Activated T-helper 9 cell treated with anti-CD3 and anti-CD28 coated beads, Interleukin-2, amount 50 U/mL, for 16 hours (primary cell): ENCODE measurements at regions not wholly inside any gene's neighbourhood (a gene's known extent, or its start where the extent isn't known, plus 50 kb on each side); places are given as distances from the start of the nearest gene placed in this dataset.

ENCODE experiments used
- DNase-seq: peaks from one replicate; pipeline ENCODE4 v3.0.0-alpha.2; 2020; ENCODE audit warnings: low read depth

DNA sequence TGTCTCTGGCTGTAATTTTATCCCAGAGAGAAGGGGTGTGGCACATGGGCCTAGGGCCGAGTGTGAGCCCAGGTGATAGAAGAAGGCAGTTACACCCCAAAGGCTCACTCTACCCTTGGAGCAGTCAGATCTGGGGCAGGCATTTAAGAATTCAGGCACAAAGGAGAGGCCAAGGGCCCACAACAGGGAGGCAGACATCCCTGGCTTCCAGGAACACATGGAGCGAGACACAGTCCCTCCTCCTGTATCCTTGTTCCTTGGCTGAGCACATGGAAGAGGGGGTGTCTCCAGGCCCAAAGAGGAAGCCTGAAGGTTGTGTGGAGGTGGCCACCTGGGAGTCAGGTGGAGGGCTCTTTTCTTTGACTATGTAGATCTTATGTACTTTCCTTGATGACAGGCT lies 286.2 kb downstream of the RPS24 start:
- no peak for DNase-seq

DNA sequence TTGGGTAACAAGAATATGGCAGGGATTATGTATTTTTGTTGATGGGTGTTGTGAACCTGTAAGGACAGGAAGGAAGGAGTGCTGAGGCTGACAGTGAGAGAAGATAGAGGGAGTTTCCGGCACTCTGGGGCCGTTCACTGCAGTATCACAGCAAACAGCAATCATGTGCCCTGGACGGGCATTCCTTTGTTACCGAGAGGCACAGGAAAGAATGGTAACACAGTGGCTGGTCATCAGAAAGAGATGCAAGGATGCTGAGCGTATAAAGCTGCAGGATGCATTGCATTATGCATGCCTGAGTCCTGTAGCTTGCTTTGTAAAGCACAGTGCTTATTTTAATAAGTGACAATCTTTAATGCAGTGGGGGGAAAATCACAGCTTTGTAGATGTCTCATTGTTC lies 286.8 kb downstream of the RPS24 start:
- no peak for DNase-seq

DNA sequence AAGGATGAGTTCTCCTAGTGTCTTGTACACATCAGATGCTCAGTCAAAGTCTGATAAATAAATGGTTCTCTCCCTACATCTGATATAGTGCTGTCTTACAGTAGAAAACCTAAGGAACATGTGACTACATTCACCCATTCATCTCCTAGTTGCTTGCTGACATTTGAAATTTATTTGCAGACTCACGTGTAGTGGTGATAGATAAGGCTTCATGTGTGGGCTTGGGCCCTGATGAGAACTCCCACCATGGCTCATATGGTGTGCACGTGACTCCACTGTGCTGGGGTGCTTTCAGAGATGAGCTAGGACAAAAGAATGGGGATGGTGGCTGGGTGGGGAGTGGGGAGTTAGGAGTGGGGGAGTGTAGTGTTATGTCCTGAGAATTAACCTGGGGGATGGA lies 287.3 kb downstream of the RPS24 start:
- no peak for DNase-seq

DNA sequence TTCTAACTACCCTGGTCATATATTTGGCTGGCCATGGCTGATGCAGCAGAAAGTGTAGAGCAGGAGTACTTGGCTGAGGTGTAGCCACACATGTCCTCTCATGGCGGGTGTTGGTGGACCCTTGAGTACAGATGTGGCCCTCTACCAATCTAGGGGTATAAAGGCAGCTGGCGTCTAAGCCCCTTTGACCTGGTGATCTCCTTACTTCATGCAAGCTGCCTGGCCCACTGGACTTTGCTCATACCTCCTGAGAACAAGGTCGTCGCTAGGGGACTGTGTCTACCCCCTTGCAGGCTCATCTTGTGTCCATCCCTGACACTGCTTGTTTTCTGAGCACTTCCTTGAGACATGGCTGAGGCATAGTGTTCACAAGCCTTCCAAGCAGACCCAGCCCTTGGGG lies 287.8 kb downstream of the RPS24 start:
- no peak for DNase-seq

DNA sequence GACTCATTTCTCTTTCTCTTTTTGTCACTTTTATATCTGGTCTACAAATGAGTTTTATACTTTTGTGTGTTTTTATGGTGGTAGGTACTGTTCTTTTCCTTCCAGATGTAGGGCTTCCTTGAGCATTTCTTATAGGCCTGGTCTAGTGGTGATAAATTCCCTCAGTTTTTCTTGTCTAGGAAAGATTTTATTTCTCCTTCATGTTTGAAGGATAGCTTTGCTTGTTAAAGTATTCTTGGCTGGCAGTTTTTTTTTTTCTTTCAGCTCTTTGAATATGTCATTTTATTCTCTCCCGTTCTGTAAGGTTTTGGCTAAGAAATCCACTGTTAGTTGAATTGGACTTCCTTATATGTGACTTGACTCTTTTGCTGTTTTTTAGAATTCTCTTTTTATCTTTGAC lies 292.7 kb downstream of the RPS24 start:
- DNase-seq = no peak

DNA sequence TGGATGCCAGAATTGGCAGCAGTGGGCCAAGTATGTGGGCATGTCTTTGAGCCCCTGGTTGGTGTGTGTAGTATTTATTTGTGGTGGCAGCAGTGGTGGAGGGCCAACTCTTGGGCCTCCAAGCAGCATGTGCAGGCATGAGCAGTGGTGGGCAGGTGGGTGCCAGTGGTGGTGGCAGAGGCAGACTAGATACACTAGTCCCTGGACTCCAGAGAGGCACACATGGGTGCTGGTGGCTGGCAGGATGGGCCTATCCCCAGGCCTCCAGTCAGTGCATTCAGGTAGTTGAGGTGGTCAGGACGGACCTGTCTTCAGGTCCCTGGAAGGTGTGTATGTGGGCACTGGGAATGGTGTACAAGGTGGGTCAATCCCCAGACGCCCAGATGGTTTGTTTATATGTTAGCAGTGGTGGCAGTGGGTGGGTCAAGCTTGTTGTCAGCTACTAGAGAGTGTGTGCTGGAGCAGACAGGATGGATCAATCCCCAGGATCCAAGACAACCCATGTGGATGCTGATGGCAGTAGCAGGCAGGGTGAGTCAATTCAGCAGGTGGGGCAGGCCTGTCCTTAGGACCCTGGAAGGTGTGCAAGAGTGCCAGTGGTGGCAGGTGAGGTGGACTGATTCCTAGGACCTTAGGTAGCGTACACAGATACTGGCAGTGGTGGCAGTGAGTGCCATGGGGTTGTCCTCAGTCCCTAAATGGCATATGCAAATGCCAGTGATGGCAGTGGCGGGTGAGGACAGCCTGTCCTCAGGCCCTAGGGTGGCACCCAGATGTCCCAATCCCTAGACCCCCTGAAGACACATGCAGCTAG lies 294.3 kb downstream of the RPS24 start:
- no peak for DNase-seq

DNA sequence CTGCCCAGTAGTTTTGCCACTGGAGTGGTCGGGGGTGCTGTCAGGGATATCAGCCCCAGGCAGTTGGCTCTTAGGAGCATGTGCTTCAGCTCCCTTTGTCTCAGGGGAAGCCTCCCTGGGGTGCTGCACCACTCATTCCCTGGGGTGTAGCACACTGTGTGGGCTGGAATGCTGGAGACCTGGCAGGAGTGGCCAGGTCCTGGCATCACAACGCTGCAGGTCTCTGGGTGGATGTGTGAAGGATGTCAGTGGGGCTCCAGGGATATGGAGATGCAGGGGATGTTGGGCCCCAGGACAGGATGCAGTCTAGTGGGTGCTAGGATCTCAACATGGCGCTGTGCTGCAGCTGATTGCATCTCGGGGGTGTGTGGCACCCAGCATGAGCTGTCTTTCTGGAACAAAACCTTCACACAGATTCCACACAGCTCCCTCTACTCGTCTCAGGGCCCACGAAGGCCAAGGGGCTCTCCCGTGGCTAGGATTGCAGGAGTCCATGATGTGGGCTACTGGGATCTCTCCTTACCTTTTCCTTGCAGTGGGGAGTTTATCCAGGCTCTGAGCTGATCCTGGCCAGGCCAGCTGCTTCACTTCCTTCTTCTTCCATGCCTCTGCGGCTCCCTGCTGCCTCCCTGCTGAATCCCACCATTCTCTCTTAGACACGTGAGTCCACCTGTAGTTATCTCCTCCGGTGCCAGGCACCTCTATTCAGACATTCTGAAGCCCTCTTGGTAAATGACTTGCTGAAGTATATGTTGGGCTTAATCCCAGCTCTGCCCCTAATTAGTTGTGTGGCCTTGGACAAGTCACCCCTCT lies 295.1 kb downstream of the RPS24 start:
- DNase-seq = no peak

DNA sequence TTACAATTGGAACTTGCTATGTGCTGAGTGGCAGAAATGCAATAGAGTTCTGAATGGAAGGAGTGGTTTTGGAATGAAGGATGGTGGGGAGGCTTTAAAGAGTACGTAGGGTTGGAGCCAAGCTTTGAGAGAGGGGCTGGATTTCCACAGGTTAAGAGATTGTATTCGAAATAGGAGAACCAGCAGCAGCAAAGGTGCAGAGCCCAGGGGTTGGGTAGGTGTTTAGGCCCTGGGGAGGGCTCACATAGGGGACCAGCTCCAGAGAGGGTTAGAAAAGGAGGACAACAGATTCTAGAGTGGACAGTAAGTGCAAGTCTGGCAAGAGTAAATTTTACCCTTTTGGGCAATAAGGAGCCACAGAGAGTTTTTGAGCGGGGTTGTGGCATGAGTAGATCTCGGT lies 297.2 kb downstream of the RPS24 start:
- DNase-seq = no peak

DNA sequence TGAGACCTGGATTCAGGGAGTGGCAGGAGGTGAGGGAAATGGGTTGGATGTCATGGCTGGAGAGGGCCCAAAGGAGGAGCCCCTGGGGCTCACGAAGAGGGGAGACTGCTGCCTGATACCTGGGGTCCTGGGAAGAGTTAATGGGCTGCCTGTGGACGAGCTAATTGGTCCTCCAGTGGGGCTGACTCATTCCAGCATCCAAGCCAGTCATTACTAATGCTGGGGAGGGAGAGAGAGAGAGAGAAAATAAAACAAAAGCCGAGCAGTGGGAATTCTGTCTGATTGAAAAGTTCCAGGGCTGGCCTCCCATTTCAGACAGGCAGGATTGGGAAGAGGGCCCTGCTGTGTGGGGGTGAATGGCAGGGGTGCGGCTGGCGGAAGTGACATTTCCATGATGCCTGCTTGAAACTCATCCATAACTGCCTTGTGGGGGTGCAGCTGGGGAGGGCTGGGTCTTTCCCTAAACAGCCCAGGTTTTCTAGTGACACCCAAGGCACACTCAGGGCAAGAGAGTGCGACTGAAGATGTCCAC lies 297.8 kb downstream of the RPS24 start:
- DNase-seq = no peak

DNA sequence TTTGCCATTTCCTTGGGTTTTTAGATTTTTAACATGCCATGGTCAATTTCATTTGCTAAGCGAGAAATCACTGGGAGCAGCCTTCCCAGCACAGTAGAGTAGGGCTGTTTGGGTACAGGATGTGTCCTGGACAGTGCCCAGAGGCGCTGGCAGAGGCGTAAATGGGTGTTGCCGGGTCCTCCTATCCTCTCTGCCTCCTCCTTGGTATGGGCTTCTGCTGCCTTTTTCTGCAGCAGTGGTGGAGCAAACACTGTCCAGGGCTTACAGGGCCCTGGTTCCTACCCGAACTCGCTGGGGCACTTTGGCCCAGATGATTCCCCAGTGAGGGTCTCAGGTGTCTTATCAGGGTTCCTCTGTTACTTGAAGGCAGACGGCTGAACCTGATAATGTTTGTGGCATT lies 298.3 kb downstream of the RPS24 start:
- no peak for DNase-seq

DNA sequence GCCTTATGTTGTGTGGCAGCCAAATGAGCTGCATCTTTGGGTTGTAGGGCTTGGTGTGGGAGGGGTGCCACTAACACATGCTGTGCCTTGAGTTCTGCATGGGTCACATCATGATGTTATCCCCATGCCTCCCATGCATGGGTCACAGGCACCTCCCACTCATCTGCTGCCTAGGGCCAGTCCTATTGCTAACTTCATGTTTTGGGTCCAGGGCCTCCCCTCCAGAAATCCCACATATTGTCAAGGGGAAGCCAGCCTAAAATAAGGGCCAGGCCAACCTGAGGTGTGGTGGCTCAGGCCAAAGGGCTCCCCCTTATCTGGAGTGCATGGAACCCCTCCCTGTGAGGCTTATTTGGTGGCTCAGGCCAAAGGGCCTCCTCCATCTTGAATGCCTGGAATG lies 299.0 kb downstream of the RPS24 start:
- DNase-seq = no peak

DNA sequence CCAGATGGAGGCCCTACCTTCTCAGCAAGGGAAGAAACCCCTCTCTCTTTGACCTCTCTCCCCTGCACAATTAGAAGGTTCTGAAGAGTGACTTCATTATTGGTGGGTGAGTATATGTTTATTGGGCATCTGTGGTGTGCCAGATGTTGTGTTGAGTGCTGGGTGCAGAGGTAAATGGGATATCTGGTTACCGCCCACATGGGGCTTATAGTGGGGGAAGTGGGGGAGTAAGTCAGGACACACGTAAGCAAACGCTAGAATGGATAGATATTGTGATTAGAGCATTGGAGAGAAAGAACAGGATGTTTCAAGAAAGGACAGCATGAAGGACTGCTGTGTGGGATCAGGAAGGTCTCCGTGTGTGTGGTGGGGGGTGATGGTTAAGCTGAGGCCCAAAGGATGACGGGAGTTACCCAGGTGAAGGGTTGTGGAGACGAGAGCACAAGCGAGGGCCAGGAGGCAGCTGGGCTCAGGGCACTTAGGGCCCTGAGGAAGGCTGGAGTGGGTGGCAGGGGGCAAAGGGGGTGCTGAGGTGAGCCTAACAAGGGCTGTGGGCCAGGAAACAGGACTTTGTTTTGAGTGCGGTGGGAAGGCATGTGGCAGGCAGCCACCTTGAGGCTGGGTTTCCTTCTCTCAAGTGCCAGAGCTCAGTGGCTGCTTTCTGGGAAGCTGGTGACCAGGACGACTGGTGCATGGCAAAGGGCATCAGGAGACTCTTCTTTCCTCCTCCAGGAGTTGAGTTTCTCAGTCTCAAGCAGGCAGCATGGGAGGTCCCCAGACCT lies 299.9 kb downstream of the RPS24 start:
- no peak for DNase-seq

DNA sequence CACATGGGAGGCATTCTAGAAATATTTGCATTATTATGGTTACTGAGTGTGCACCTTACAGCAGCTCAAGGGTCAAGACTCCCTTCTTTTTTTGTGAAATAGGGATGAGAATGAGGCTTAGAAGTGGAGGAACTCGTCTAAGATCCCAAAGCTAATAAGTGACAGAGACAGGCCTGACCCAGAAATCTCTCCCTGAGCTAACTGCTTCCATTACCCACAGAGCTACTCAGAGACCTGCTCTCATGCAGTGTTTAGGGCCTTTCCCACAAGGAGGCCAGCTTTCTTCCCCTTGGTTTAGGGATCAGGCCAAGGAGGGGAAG lies 301.7 kb downstream of the RPS24 start:
- DNase-seq = no peak

DNA sequence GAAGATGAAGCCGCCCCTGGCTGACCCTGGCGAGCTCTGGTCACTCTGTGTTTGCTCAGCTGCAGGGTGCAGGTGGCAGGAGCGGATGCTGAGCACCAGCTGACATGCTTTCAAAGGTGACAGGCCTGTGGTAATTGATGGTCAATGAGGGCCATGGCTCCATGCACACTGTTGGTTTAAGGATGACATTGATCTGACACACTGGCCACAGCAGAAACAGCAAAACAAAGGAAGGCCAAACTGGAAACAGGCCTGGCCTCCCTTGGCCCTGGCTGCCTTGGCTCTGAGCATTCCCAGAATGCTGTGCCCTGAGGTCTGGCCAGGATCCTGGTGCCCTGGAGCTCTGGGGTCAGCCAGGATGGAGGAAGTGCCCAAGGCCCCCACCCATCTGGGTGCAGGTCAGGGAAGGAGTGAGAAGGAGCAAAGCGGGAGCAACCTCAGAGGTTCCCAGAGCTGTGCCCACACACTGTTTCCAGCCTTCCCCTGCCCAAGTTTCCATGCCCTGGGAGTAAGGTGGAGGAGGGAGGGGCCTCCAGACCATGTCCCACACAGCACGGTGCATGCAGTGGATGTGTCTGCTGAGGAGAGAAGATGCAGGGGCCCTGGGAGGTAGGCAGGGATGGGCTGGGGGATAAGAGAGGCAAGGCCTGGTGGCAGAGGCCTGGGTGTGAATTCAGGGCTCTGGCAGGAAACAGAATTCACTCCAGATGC lies 302.2 kb downstream of the RPS24 start:
- no peak for DNase-seq

DNA sequence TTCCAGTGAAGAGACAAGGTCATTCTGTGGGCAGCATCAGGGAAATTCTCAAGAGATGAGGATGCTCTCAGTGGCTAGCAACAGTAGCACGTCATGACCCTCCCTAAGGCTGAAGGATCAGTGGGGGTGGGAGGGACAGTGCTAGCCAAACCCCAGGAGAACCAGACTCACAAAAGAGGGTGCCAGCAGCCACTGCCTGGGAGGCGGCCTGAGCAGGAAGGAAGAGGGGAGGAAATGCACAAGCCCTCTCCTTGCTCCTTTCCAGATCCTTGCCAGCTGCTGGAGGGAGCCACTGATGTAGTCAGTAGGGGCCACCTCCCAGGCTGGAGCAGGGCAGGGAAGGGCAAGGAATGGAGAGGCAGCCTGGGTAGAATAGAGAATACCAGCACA lies 302.7 kb downstream of the RPS24 start:
- DNase-seq = no peak

DNA sequence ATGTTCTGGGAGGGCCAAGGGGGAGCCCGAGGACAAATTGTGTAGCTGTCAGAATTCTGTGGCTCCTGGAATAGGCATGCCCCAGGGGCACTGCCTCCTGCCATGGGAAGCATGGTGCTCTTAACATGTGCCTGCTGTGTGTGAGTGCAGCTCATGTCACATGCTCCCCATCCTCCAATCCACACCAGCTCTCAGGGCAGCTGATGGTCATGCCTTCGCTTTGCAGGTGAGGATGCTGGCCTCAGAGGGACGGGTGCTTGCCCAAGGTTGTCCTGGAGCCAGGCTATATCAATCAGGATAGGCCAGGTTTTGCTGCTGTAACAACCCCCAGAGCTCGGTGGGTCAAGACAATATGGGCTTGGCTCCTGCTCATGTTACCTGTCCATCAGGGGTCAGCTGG lies 303.4 kb downstream of the RPS24 start:
- no peak for DNase-seq

DNA sequence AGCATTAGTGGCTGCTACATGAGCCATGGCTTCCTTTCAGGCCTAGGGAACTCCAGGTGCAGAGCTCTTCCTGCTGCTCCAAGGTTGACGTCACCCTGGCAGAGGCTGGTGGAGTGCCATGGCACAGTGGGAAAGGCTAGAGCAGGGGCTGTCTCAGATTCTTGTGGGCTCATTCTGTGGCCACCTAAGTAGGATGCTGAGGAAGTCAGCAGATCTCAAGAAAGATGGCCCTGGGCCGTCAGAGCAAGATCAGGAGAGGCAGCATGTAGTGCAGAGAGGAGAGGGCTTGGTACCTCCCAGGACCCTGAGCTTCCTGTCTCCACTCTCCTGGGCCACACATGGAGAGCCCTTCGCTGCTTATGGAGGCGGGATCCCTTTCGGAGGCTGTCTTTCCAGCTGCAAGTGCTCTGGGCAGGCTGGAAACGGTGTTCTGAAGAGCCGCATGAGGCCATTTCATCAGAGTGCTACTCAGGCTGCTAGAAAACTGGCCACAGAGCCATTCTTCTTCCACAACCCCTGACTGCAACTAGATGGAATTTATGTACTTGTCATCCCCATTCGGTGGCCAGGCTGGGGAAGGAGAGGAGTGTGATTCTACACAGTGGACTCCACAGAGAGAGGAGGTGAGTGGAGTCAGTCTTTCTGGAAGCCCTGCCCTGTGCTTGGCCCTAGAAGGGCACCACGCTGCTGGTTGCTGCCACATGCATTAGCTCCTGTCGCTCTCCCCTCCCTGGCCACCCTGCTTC lies 304.2 kb downstream of the RPS24 start:
- DNase-seq = no peak

DNA sequence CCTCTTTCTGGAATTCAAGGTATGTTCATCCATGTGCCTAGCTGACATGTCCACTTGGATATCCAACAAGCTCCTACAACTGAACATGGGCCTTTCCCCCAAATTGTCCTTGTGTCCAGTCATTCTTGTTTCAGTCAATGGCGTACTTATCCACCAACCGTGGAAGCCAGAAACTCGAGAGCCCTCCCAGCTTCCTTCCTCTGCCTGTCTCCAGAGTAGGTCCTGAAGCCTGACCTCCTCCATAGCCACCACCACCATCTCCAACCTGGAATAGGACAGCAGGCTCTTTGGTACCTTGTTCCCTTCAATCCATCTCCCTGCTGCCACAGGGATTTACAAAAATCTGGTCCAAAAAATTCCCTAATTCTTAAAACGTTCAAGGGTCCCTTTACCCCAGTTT lies 305.1 kb downstream of the RPS24 start:
- DNase-seq = no peak

DNA sequence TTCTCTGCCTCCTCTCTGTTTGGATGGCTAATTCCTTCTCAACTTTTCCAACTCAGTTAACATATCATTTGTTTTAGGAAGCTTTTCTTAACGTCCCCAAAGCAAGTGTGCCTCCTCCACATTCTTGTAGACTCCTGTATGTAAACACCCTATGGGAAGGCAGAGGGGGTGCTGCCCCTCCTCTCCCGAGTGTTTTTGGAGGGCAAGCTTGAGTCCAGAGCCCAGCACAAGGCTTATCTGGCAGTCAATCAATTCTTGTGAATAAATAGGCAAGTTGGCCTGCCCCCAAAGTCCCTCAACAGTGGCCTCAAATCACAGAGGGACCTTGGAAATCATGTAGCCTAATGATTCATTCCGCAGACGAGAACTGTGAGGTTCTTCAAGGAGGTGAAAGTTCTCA lies 305.6 kb downstream of the RPS24 start:
- DNase-seq = no peak

DNA sequence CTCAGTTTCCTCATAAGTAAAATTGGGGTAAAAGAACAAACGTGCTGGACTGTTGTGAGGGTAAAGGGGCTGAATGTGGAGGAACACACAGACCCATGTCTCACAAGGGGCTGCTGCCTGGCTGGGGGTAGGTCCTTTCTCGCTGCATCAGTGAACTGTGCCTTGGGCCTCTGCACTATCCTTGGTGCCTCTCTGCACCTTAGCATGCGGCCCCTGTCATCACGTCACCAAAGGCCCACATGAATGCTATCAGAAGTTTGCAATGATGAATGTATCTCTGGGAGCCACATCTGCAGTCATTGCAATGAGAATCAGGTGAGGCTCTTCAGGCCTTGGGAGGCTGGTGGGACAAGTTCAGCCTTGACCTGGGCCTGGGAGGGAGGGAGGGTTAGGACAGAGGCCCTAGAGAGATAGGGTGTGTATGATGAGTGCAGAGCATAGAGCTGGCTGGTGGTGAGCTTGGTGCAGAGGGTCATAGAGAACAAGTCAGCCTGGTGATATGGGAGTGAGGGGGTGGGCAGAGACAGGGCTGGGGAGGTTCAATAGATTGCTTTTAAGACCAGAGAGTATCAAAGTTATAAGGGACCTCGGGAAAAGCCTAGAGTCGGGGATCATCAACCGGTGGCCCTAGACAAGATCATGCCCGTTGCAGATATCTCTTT lies 308.4 kb downstream of the RPS24 start:
- no peak for DNase-seq
